ENCODE measurements at regions not wholly inside any gene's neighbourhood (a gene's known extent, or its start where the extent isn't known, plus 50 kb on each side); places are given as distances from the start of the nearest gene placed in this dataset.

- DNase-seq (ENCODE audit: extremely low read depth, low read depth), result no peak
- H3K4me3 ChIP-seq (replicated peaks; ENCODE audit: low read depth, low read length), result no peak overlapping the region
- no peak for TF ChIP-seq CTCF (IDR thresholded peaks at IDR 0.05; ENCODE audit: low read depth, low read length, missing control alignments)
Observed at GRCh38 chr10:3500408-3500856, 284.6 kb downstream of the KLF6 start.

- no peak overlapping the region for H3K4me3 ChIP-seq (replicated peaks; ENCODE audit: low read depth, low read length)
- no peak for DNase-seq (ENCODE audit: extremely low read depth, low read depth)
- no peak for TF ChIP-seq CTCF (IDR thresholded peaks at IDR 0.05; ENCODE audit: low read depth, low read length, missing control alignments)
Observed at GRCh38 chr10:3499120-3499519, 285.9 kb downstream of the KLF6 start.

GRCh38 chr10:3497581-3497980, 287.4 kb downstream of the KLF6 start:
- TF ChIP-seq CTCF (IDR thresholded peaks at IDR 0.05; ENCODE audit: low read depth, low read length, missing control alignments), result no peak
- no peak for DNase-seq (ENCODE audit: extremely low read depth, low read depth)
- no peak overlapping the region for H3K4me3 ChIP-seq (replicated peaks; ENCODE audit: low read depth, low read length)

- no peak overlapping the region for H3K4me3 ChIP-seq (replicated peaks; ENCODE audit: low read depth, low read length)
- no peak for DNase-seq (ENCODE audit: extremely low read depth, low read depth)
- TF ChIP-seq CTCF (IDR thresholded peaks at IDR 0.05; ENCODE audit: low read depth, low read length, missing control alignments), result no peak
Observed at GRCh38 chr10:3496138-3496537, 288.9 kb downstream of the KLF6 start.

GRCh38 chr10:3495281-3495680, 289.7 kb downstream of the KLF6 start:
- TF ChIP-seq CTCF (IDR thresholded peaks at IDR 0.05; ENCODE audit: low read depth, low read length, missing control alignments), result no peak
- H3K4me3 ChIP-seq (replicated peaks; ENCODE audit: low read depth, low read length), result no peak overlapping the region
- no peak for DNase-seq (ENCODE audit: extremely low read depth, low read depth)

GRCh38 chr10:3494838-3495230, 290.2 kb downstream of the KLF6 start:
- no peak overlapping the region for H3K4me3 ChIP-seq (replicated peaks; ENCODE audit: low read depth, low read length)
- DNase-seq (ENCODE audit: extremely low read depth, low read depth), result no peak
- TF ChIP-seq CTCF (IDR thresholded peaks at IDR 0.05; ENCODE audit: low read depth, low read length, missing control alignments), result no peak

- H3K4me3 ChIP-seq (replicated peaks; ENCODE audit: low read depth, low read length), result no peak overlapping the region
- no peak for DNase-seq (ENCODE audit: extremely low read depth, low read depth)
- no peak for TF ChIP-seq CTCF (IDR thresholded peaks at IDR 0.05; ENCODE audit: low read depth, low read length, missing control alignments)
Observed at GRCh38 chr10:3494131-3494837, 290.7 kb downstream of the KLF6 start.
